ENCODE measurements at regions not wholly inside any gene's neighbourhood (a gene's known extent, or its start where the extent isn't known, plus 50 kb on each side); places are given as distances from the start of the nearest gene placed in this dataset.

DNA sequence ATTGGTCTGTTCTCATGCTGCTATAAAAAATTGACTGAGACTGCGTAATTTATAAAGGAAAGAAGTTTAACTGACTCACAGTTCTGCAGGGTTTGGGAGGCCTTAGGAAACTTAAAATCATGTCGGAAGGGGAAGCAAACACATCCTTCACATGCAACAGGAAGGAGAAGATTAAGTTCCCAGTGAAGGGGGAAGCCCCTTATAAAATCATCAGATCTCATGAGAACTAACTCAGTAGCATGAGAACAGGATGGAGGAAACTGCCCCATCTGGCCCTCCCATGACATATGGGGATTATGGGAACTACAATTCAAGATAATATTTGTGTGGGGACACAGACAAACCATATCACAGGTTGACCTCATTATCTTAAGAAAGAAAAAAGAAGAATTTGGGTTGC lies 134.5 kb downstream of the PPP1R3A start:
- Histone ChIP-seq H2AFZ (ENCODE audit: low read length) (no peak overlapping the region), H3K79me2 (ENCODE audit: insufficient read depth, low read depth, low read length) (no peaks in the 10 kb centered on the region), H3K36me3 (ENCODE audit: insufficient read depth, low read length) (no peaks in the 10 kb centered on the region), H3K4me1 (ENCODE audit: insufficient read depth, low read length, poor library complexity, severe bottlenecking) (no peaks in the 10 kb centered on the region), H4K20me1 (ENCODE audit: insufficient read depth, low read length) (no peaks in the 10 kb centered on the region), H3K27ac (ENCODE audit: low read depth, low read length, poor library complexity, severe bottlenecking) (no peak overlapping the region), H3K4me2 (ENCODE audit: low read length) (no peak overlapping the region), H3K9me2 (ENCODE audit: insufficient read depth, low read length) (no peaks in the 10 kb centered on the region), H3K4me3 (ENCODE audit: low read depth, low read length, poor library complexity, severe bottlenecking) (no peak overlapping the region), H3K9me3 (ENCODE audit: low read length) (no peaks in the 10 kb centered on the region)
- no peak for DNase-seq (ENCODE audit: low spot score)
- ChIA-PET POLR2A (no interaction called here), CTCF (ENCODE audit: unreplicated experiment) (no interaction called here)
- TF ChIP-seq EZH2phosphoT487 (IDR thresholded peaks at IDR 0.05; ENCODE audit: borderline replicate concordance, low read depth, low read length), result no peak
- TF ChIP-seq, protein P1, sequence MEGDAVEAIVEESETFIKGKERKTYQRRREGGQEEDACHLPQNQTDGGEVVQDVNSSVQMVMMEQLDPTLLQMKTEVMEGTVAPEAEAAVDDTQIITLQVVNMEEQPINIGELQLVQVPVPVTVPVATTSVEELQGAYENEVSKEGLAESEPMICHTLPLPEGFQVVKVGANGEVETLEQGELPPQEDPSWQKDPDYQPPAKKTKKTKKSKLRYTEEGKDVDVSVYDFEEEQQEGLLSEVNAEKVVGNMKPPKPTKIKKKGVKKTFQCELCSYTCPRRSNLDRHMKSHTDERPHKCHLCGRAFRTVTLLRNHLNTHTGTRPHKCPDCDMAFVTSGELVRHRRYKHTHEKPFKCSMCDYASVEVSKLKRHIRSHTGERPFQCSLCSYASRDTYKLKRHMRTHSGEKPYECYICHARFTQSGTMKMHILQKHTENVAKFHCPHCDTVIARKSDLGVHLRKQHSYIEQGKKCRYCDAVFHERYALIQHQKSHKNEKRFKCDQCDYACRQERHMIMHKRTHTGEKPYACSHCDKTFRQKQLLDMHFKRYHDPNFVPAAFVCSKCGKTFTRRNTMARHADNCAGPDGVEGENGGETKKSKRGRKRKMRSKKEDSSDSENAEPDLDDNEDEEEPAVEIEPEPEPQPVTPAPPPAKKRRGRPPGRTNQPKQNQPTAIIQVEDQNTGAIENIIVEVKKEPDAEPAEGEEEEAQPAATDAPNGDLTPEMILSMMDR (conservative IDR thresholded peaks at IDR 0.05; ENCODE audit: low read length), result no peak
- no TSS peak for BruUV-seq (replicated peaks)
- intact Hi-C loops (cut with micrococcal nuclease; ENCODE audit: unreplicated experiment), result no loop called here

DNA sequence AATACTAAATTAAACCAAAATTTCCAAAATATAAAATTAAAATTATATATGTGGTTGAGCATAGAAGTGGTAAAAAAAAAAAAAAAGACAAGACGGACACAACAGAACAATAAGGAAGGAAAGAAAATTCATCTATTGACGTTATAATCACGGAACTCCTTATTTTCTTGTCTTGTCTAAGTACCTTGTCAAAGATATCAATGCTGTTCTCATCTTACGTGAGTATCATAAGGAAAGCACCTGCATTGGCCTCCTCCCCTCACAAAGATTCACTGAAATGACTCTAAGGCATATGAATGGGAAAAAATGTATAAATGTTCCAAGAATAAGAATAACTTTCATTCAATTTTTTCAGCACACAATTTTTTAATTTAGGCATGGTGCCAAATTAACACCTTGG lies 135.4 kb downstream of the PPP1R3A start:
- no peaks in the 10 kb centered on the region for H3K79me2 ChIP-seq (ENCODE audit: insufficient read depth, low read depth, low read length)
- H3K27ac ChIP-seq (ENCODE audit: low read depth, low read length, poor library complexity, severe bottlenecking), result no peak overlapping the region
- H3K9me3 ChIP-seq (ENCODE audit: low read length), result no peaks in the 10 kb centered on the region
- no peaks in the 10 kb centered on the region for H3K36me3 ChIP-seq (ENCODE audit: insufficient read depth, low read length)
- no TSS peak for BruUV-seq (replicated peaks)
- no peaks in the 10 kb centered on the region for H4K20me1 ChIP-seq (ENCODE audit: insufficient read depth, low read length)
- CTCF ChIA-PET (ENCODE audit: unreplicated experiment), result no interaction called here
- intact Hi-C loops (cut with micrococcal nuclease; ENCODE audit: unreplicated experiment), result no loop called here
- no peak overlapping the region for H3K4me2 ChIP-seq (ENCODE audit: low read length)
- H2AFZ ChIP-seq (ENCODE audit: low read length), result no peak overlapping the region
- POLR2A ChIA-PET, result no interaction called here
- DNase-seq (ENCODE audit: low spot score), result no peak
- TF ChIP-seq, protein P1 (conservative IDR thresholded peaks at IDR 0.05; ENCODE audit: low read length), result no peak
- TF ChIP-seq EZH2phosphoT487 (IDR thresholded peaks at IDR 0.05; ENCODE audit: borderline replicate concordance, low read depth, low read length), result no peak
- H3K4me3 ChIP-seq (ENCODE audit: low read depth, low read length, poor library complexity, severe bottlenecking), result no peak overlapping the region
- no peaks in the 10 kb centered on the region for H3K4me1 ChIP-seq (ENCODE audit: insufficient read depth, low read length, poor library complexity, severe bottlenecking)
- no peaks in the 10 kb centered on the region for H3K9me2 ChIP-seq (ENCODE audit: insufficient read depth, low read length)

DNA sequence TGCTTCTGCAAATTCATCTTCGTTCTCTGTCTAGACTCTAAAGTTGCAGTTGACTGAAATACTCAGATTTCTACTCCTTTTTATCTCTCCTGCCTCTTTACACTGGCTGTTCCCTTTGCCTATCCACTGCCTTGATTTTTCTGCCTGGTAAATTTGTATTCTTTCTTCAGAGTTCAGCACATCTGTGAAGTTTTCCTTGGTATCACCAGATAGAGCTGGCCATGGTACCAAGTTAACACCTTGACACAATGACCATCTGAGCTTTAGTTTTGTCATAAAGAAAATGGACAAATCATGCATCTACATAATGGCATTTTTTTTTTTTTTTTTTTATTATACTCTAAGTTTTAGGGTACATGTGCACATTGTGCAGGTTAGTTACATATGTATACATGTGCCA lies 143.0 kb downstream of the PPP1R3A start:
- CTCF ChIA-PET (ENCODE audit: unreplicated experiment), result no interaction called here
- no peaks in the 10 kb centered on the region for H3K4me1 ChIP-seq (ENCODE audit: insufficient read depth, low read length, poor library complexity, severe bottlenecking)
- POLR2A ChIA-PET, result interaction anchor here (0.6 kb wide), 1 partner anchor 13 kb away, joined by 3 read pairs; no protein-coding TSS in a partner anchor
- no peaks in the 10 kb centered on the region for H3K9me2 ChIP-seq (ENCODE audit: insufficient read depth, low read length)
- H3K27ac ChIP-seq (ENCODE audit: low read depth, low read length, poor library complexity, severe bottlenecking), result no peak overlapping the region
- no TSS peak for BruUV-seq (replicated peaks)
- H3K4me3 ChIP-seq (ENCODE audit: low read depth, low read length, poor library complexity, severe bottlenecking), result no peak overlapping the region
- no peak overlapping the region for H3K4me2 ChIP-seq (ENCODE audit: low read length)
- no peaks in the 10 kb centered on the region for H3K9me3 ChIP-seq (ENCODE audit: low read length)
- TF ChIP-seq, protein P1 (conservative IDR thresholded peaks at IDR 0.05; ENCODE audit: low read length), result no peak
- no peak for TF ChIP-seq EZH2phosphoT487 (IDR thresholded peaks at IDR 0.05; ENCODE audit: borderline replicate concordance, low read depth, low read length)
- no peaks in the 10 kb centered on the region for H3K79me2 ChIP-seq (ENCODE audit: insufficient read depth, low read depth, low read length)
- intact Hi-C loops (cut with micrococcal nuclease; ENCODE audit: unreplicated experiment), result no loop called here
- no peaks in the 10 kb centered on the region for H4K20me1 ChIP-seq (ENCODE audit: insufficient read depth, low read length)
- DNase-seq (ENCODE audit: low spot score), result no peak
- H2AFZ ChIP-seq (ENCODE audit: low read length), result no peak overlapping the region
- H3K36me3 ChIP-seq (ENCODE audit: insufficient read depth, low read length), result no peaks in the 10 kb centered on the region

All from OCI-LY7 (cell line).